Activated CD4-positive, alpha-beta T cell treated with anti-CD3 and anti-CD28 coated beads, Interleukin-2, amount 10 ng/mL, durations not matched to agents 7 days and 5 days (primary cell): ENCODE measurements at regions not wholly inside any gene's neighbourhood (a gene's known extent, or its start where the extent isn't known, plus 50 kb on each side); places are given as distances from the start of the nearest gene placed in this dataset.

Experiments used
- CTCF ChIA-PET: fragments of 350-600 bp; sonication (Branson Sonifier 250); formaldehyde crosslinking; loops from one replicate; lab custom pipeline; 2021; ENCODE audit warnings: antibody characterized with exemption; lab: Charles Lee
- POLR2A ChIA-PET: fragments of 350-600 bp; sonication (Branson Sonifier 250); formaldehyde crosslinking; loops from one replicate; lab custom pipeline; 2021; ENCODE audit warnings: antibody characterized with exemption; lab: Charles Lee
- DNase-seq: peaks from one replicate; pipeline ENCODE4 v3.0.0-alpha.2; 2020
- H3K27ac Mint-ChIP-seq: one replicate; pipeline ENCODE4 v1.8.0; 2021; ENCODE audit warnings: mild to moderate bottlenecking, moderate library complexity, mixed read lengths
- H3K27me3 Mint-ChIP-seq: one replicate; pipeline ENCODE4 v1.8.0; 2021; ENCODE audit warnings: mixed read lengths
- H3K36me3 Mint-ChIP-seq: one replicate; pipeline ENCODE4 v1.8.0; 2021; ENCODE audit warnings: low read depth, mixed read lengths
- H3K4me1 Mint-ChIP-seq: one replicate; pipeline ENCODE4 v1.8.0; 2021; ENCODE audit warnings: mixed read lengths
- H3K4me3 Mint-ChIP-seq: one replicate; pipeline ENCODE4 v1.8.0; 2021; ENCODE audit warnings: mild to moderate bottlenecking, moderate library complexity, mixed read lengths
- H3K9me3 Mint-ChIP-seq: one replicate; pipeline ENCODE4 v1.8.0; 2021; ENCODE audit warnings: mixed read lengths

DNA sequence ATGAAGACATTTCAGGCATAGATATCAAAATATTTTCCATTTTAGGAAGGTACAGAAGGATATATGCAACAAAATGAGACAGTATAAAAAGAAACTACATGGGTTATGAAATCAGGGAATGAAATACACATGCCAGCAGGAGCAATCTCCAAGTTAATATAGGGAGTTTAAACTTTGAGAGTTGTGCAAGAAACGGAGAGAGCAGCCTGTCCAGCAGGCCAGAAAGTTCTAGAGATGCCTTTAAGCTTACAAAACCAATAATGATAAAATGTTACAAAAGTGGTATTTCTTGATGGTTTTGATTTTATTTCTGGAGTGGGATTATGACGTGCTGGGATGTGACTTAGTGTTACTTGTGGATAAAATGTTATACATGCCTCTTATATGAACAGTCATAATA lies 2047.9 kb downstream of the ARAP2 start:
- no peak overlapping the region for H3K27ac Mint-ChIP-seq
- no peaks in the 10 kb centered on the region for H3K4me1 Mint-ChIP-seq
- no peak overlapping the region for H3K4me3 Mint-ChIP-seq
- POLR2A ChIA-PET: no interaction called here
- no peaks in the 10 kb centered on the region for H3K27me3 Mint-ChIP-seq
- DNase-seq: no peak
- CTCF ChIA-PET: no interaction called here
- H3K36me3 Mint-ChIP-seq: no peaks in the 10 kb centered on the region
- peaks cover 8% of the 10 kb centered on the region for H3K9me3 Mint-ChIP-seq

DNA sequence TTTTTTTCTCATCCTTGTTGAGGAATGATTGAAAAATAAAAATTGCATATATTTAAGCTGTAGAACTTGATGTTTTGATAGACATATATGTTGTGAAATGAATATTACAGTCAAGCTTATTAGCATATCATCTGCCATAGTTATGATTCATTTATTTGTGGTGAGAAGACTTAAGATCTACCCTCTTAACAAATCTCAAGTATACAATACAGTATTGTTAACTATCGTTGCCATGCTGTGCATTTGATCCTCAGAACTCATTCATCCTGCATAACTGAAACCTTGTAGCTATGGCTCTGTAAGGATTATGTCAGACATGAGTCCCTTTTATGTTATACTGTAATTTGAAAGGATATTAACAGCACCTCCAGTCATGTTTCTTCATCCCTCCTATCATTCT lies 2045.3 kb downstream of the ARAP2 start:
- H3K36me3 Mint-ChIP-seq: no peaks in the 10 kb centered on the region
- no peaks in the 10 kb centered on the region for H3K27me3 Mint-ChIP-seq
- ChIA-PET POLR2A (no interaction called here), CTCF (no interaction called here)
- no peak overlapping the region for H3K27ac Mint-ChIP-seq
- peaks cover 11% of the 10 kb centered on the region for H3K9me3 Mint-ChIP-seq
- H3K4me1 Mint-ChIP-seq: no peaks in the 10 kb centered on the region
- DNase-seq: no peak
- no peak overlapping the region for H3K4me3 Mint-ChIP-seq

DNA sequence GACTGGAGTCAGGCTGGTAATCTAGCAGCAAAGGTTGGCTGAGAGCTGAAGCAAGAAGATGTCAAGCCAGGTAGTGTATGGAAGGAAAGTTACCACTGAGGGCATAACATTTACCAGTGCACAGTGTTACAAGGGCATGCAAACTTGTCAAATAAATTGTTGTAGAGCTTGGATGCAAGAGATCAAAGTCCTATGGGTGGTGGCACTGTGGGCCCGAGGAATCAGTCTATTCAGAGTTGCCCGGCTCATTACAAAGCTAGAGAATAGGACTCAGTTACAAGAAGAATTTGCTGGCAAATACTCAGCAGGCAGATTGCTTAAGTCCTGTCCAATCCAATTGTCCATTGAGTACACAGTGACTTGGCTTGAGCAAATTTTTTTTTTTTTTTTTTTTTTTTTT lies 2043.8 kb downstream of the ARAP2 start:
- POLR2A ChIA-PET: no interaction called here
- peaks cover 11% of the 10 kb centered on the region for H3K9me3 Mint-ChIP-seq
- DNase-seq: no peak
- no peak overlapping the region for H3K4me3 Mint-ChIP-seq
- no peak overlapping the region for H3K27ac Mint-ChIP-seq
- H3K4me1 Mint-ChIP-seq: no peaks in the 10 kb centered on the region
- H3K36me3 Mint-ChIP-seq: no peaks in the 10 kb centered on the region
- CTCF ChIA-PET: no interaction called here
- H3K27me3 Mint-ChIP-seq: no peaks in the 10 kb centered on the region

DNA sequence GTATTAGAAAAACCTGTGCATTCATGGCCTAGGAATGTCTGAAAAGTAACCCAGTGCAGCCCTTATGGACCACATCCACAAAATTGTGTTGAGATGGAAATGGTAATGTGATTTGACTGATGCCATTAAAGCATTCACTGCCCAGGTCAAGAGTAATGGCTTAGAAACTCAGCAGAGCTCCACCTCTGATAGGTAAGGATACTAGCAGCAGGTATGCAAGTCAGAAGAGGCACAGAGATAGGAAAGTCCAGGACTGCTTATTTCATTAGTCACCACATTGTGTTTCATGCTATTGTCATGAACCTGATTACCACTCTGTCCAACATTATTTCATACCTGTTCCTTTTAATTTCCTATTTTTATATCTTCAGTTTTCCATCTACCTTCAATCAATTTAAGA lies 2042.2 kb downstream of the ARAP2 start:
- H3K4me1 Mint-ChIP-seq: no peaks in the 10 kb centered on the region
- H3K27me3 Mint-ChIP-seq: no peaks in the 10 kb centered on the region
- no peaks in the 10 kb centered on the region for H3K36me3 Mint-ChIP-seq
- POLR2A ChIA-PET: no interaction called here
- DNase-seq: no peak
- no peak overlapping the region for H3K4me3 Mint-ChIP-seq
- peaks cover 14% of the 10 kb centered on the region for H3K9me3 Mint-ChIP-seq
- no peak overlapping the region for H3K27ac Mint-ChIP-seq
- CTCF ChIA-PET: no interaction called here

DNA sequence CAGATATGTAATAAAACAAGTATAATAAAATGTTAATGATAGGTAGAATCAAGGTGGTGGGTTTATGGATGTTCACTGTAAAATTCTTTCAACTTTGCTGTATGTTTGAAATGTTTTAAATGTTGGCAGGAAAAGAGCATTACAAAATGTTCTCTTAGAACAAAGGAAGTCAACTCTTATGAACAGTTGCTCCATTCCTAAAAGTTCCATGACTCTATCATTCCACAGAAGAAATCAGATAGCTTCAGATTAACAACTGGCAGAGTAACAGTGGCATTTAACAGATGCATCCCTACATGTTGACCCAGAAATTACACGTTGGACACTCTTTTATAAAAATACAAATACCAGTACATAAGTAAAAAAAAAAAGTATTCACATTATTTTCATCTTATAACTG lies 2023.7 kb downstream of the ARAP2 start:
- Mint-ChIP-seq H3K4me3 (no peak overlapping the region), H3K9me3 (peaks cover 12% of the 10 kb centered on the region), H3K4me1 (no peaks in the 10 kb centered on the region), H3K36me3 (no peaks in the 10 kb centered on the region), H3K27me3 (no peaks in the 10 kb centered on the region), H3K27ac (no peak overlapping the region)
- ChIA-PET CTCF (no interaction called here), POLR2A (no interaction called here)
- DNase-seq: no peak

GRCh38 chr4:34221986-34222385 lies 2022.3 kb downstream of the ARAP2 start:
- CTCF ChIA-PET: interaction anchor here (0.8 kb wide), 1 partner anchor 11 kb away, joined by 3 read pairs; no protein-coding TSS in a partner anchor
- no peak for DNase-seq
- H3K36me3 Mint-ChIP-seq: no peaks in the 10 kb centered on the region
- peaks cover 12% of the 10 kb centered on the region for H3K9me3 Mint-ChIP-seq
- H3K27me3 Mint-ChIP-seq: no peaks in the 10 kb centered on the region
- no peaks in the 10 kb centered on the region for H3K4me1 Mint-ChIP-seq
- POLR2A ChIA-PET: no interaction called here
- H3K27ac Mint-ChIP-seq: no peak overlapping the region
- H3K4me3 Mint-ChIP-seq: no peak overlapping the region

DNA sequence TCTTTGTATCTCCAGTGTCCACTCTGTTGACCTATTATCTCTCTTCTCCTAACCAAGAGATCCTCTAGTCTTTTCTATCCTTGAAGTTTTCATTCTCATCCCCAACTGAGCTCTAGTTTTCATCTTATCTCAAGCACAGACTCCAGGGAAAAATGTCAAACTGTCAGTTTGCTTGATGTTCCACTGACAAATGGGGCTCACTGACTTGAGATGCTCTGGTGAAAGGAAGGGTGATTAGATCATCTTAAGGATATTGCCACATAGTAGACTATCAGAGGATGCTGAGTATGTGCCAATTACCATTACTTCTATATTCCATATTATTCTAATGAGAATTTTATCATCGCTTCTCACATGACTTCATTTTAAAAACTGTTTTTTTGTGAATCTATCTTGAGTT lies 2008.2 kb downstream of the ARAP2 start:
- no peaks in the 10 kb centered on the region for H3K27me3 Mint-ChIP-seq
- no peak overlapping the region for H3K4me3 Mint-ChIP-seq
- no peak for DNase-seq
- no peak overlapping the region for H3K27ac Mint-ChIP-seq
- no peaks in the 10 kb centered on the region for H3K36me3 Mint-ChIP-seq
- H3K9me3 Mint-ChIP-seq: peaks cover 8% of the 10 kb centered on the region
- CTCF ChIA-PET: no interaction called here
- no peaks in the 10 kb centered on the region for H3K4me1 Mint-ChIP-seq
- POLR2A ChIA-PET: no interaction called here

DNA sequence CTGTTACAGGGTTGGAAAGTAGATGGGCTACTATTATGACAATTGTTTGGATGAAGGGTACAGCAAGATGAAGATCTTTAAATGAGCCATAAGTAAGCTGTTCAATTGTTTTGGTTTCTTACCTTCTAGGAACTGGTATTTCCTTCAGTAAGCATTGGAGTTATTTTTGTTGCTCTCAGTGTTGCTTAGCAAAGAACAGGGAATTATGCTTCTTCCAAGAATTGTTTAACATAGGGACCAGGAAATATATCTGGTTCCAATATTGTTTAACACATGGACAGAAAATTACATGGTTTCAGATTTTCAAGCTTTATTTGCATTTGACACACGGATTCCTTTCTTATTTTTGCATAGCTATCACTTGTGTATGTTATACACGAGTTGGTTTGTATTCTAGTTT lies 1999.0 kb downstream of the ARAP2 start:
- no peaks in the 10 kb centered on the region for H3K4me1 Mint-ChIP-seq
- ChIA-PET CTCF (no interaction called here), POLR2A (no interaction called here)
- H3K36me3 Mint-ChIP-seq: no peaks in the 10 kb centered on the region
- no peak overlapping the region for H3K4me3 Mint-ChIP-seq
- H3K9me3 Mint-ChIP-seq: peaks cover 2% of the 10 kb centered on the region
- no peak overlapping the region for H3K27ac Mint-ChIP-seq
- no peak for DNase-seq
- H3K27me3 Mint-ChIP-seq: no peaks in the 10 kb centered on the region

DNA sequence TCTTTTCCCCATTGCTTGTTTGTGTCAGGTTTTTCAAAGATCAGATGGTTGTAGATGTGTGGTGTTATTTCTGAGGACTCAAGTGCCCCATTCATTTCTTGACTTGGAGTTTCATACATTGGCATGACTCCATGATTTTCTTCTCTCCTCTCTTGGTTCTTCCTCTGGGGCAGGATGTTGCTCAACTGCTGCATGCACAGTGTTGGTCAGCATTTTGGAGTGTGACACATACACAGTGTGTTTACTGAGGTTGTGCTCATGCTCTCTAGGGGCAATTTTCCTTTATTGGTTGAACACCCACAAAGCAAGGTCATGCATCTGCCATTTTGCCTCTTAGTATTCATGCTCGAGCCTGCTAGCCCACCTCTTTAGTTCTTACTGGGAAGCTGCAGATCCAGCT lies 1993.8 kb downstream of the ARAP2 start:
- POLR2A ChIA-PET: no interaction called here

DNA sequence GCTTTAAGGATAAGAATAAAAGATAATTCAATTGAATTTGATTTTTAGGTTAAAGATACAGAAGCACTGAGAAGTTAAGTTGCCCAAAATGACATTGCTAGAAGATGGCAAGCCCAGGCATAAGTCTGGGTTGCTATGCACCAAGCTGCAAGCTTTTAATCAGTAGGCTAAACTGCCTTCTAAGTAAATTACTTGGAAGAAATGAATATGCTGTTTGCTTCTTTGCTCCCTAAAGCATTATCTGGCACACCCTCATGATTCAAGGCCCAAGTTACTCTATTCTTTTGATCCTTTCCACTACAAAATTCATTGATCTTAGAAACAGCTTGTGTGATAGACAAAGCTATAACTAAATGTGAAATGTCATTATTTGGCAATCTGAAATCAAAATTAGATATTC lies 1991.1 kb downstream of the ARAP2 start:
- ChIA-PET CTCF (no interaction called here), POLR2A (no interaction called here)
- DNase-seq: no peak
- Mint-ChIP-seq H3K4me1 (no peaks in the 10 kb centered on the region), H3K9me3 (peaks cover 15% of the 10 kb centered on the region), H3K4me3 (no peak overlapping the region), H3K27me3 (no peaks in the 10 kb centered on the region), H3K27ac (no peak overlapping the region), H3K36me3 (no peaks in the 10 kb centered on the region)

More for the DNA sequence above, 1993.8 kb downstream of the ARAP2 start:
- no peak overlapping the region for H3K4me3 Mint-ChIP-seq
- no peak overlapping the region for H3K27ac Mint-ChIP-seq
- H3K9me3 Mint-ChIP-seq: peaks cover 14% of the 10 kb centered on the region
- CTCF ChIA-PET: no interaction called here
- no peak for DNase-seq
- no peaks in the 10 kb centered on the region for H3K27me3 Mint-ChIP-seq
- H3K36me3 Mint-ChIP-seq: no peaks in the 10 kb centered on the region
- H3K4me1 Mint-ChIP-seq: no peaks in the 10 kb centered on the region

- Mint-ChIP-seq H3K27me3 (no peaks in the 10 kb centered on the region), H3K36me3 (no peaks in the 10 kb centered on the region), H3K27ac (no peak overlapping the region), H3K9me3 (peaks cover 2% of the 10 kb centered on the region), H3K4me1 (no peaks in the 10 kb centered on the region), H3K4me3 (no peak overlapping the region)
- no peak for DNase-seq
- ChIA-PET POLR2A (no interaction called here), CTCF (no interaction called here)
Measured at GRCh38 chr4:34258176-34258575, 1986.1 kb downstream of the ARAP2 start.

DNA sequence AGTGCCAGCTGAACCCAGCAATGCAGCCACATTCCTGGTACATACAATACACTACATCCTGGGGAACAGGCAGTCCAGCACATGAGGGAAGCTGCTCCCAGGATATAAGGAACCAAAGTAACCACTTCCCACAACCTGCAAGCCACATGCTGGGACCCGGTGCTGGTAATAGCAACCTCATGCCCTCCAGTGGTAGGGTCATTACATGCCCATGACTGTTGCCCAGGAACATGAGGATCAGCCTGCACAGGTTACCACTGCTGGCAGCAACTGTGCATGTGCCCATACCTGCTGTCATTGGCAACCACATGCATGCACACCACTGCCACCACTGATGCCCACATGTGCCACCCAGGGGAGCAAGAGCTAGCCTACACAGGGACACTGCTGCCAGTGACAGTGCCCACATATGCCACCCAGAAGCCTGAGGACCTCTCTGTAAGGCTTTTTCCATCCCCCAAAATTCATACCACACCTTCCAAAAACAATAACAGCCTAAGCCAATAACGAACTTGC lies 1982.5 kb downstream of the ARAP2 start:
- CTCF ChIA-PET: no interaction called here
- Mint-ChIP-seq H3K4me3 (no peak overlapping the region), H3K27ac (no peak overlapping the region), H3K9me3 (peaks cover 6% of the 10 kb centered on the region), H3K4me1 (no peaks in the 10 kb centered on the region), H3K36me3 (no peaks in the 10 kb centered on the region), H3K27me3 (no peaks in the 10 kb centered on the region)
- POLR2A ChIA-PET: no interaction called here
- no peak for DNase-seq

DNA sequence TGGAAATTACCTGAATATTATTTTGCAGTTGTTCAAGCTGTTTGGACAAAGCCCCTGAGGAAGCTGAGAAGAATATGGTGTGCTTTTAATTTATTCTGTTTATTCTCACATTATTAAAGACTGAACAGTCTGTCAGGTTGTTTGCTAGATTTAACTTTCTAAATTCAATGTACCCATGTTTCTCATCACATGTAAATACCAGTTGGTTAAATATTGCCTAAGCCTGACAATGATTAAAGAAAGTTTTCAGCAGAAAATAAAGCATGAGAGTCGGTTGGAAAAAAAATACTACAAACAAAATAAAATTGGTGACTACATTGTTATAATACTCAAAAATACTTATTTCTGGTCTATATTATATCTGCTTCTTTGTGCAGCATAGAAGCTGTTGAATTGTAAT lies 1974.7 kb downstream of the ARAP2 start:
- ChIA-PET CTCF (no interaction called here), POLR2A (no interaction called here)
- H3K9me3 Mint-ChIP-seq: peaks cover 7% of the 10 kb centered on the region
- no peaks in the 10 kb centered on the region for H3K27me3 Mint-ChIP-seq
- no peak overlapping the region for H3K27ac Mint-ChIP-seq
- no peak for DNase-seq
- H3K4me1 Mint-ChIP-seq: no peaks in the 10 kb centered on the region
- no peak overlapping the region for H3K4me3 Mint-ChIP-seq
- H3K36me3 Mint-ChIP-seq: no peaks in the 10 kb centered on the region

GRCh38 chr4:34271479-34272355 lies 1972.6 kb downstream of the ARAP2 start:
- no peaks in the 10 kb centered on the region for H3K4me1 Mint-ChIP-seq
- CTCF ChIA-PET: no interaction called here
- peaks cover 7% of the 10 kb centered on the region for H3K9me3 Mint-ChIP-seq
- no peak overlapping the region for H3K27ac Mint-ChIP-seq
- H3K36me3 Mint-ChIP-seq: no peaks in the 10 kb centered on the region
- no peak for DNase-seq
- POLR2A ChIA-PET: no interaction called here
- no peak overlapping the region for H3K4me3 Mint-ChIP-seq
- H3K27me3 Mint-ChIP-seq: no peaks in the 10 kb centered on the region
